ENCODE measurements at regions not wholly inside any gene's neighbourhood (a gene's known extent, or its start where the extent isn't known, plus 50 kb on each side); places are given as distances from the start of the nearest gene placed in this dataset.
"Not testable (repeated sequence)": the region's sequence is repeated elsewhere in the genome, so short reads cannot be mapped to it uniquely, and the experiment has no call there.

- H3K27me3 Mint-ChIP-seq, result peaks cover 10% of the 10 kb centered on the region
- no peaks in the 10 kb centered on the region for H3K4me1 Mint-ChIP-seq
- TF ChIP-seq CTCF (IDR thresholded peaks at IDR 0.05), result no peak
- H3K9me3 Mint-ChIP-seq, result peaks cover 3% of the 10 kb centered on the region
- H3K4me3 Mint-ChIP-seq, result no peak overlapping the region
- intact Hi-C loops (cut with micrococcal nuclease), result no loop called here
- CTCF ChIA-PET, result no interaction called here
- H3K36me3 Mint-ChIP-seq (ENCODE audit: low read depth), result no peaks in the 10 kb centered on the region
- H3K27ac Mint-ChIP-seq, result no peak overlapping the region
- POLR2A ChIA-PET, result no interaction called here
- ATAC-seq (ENCODE audit: low read depth) (no peak), DNase-seq (no peak)
Observed at GRCh38 chr4:169840554-169840953, 82.8 kb upstream of the HPF1 start.

- DNase-seq; H3K27me3 Mint-ChIP-seq; ATAC-seq (ENCODE audit: low read depth); H3K36me3 Mint-ChIP-seq (ENCODE audit: low read depth); CTCF ChIA-PET; H3K9me3 Mint-ChIP-seq; intact Hi-C loops (cut with micrococcal nuclease); H3K4me3 Mint-ChIP-seq; H3K27ac Mint-ChIP-seq; POLR2A ChIA-PET; H3K4me1 Mint-ChIP-seq: not testable (repeated sequence)
Observed at GRCh38 chr4:169828329-169828728, 70.6 kb upstream of the HPF1 start.

GRCh38 chr4:169826634-169827187 is 69.0 kb upstream of the HPF1 start:
- no peak overlapping the region for H3K27ac Mint-ChIP-seq
- no peaks in the 10 kb centered on the region for H3K36me3 Mint-ChIP-seq (ENCODE audit: low read depth)
- DNase-seq, result no peak
- no peak for TF ChIP-seq CTCF (IDR thresholded peaks at IDR 0.05)
- POLR2A ChIA-PET, result no interaction called here
- no peak for ATAC-seq (ENCODE audit: low read depth)
- H3K27me3 Mint-ChIP-seq, result peaks cover 8% of the 10 kb centered on the region
- no peaks in the 10 kb centered on the region for H3K4me1 Mint-ChIP-seq
- intact Hi-C loops (cut with micrococcal nuclease), result no loop called here
- no peak overlapping the region for H3K4me3 Mint-ChIP-seq
- CTCF ChIA-PET, result no interaction called here
- H3K9me3 Mint-ChIP-seq, result no peaks in the 10 kb centered on the region

- no peaks in the 10 kb centered on the region for H3K36me3 Mint-ChIP-seq (ENCODE audit: low read depth)
- intact Hi-C loops (cut with micrococcal nuclease), result no loop called here
- H3K4me3 Mint-ChIP-seq, result no peak overlapping the region
- H3K27me3 Mint-ChIP-seq, result peaks cover 8% of the 10 kb centered on the region
- H3K27ac Mint-ChIP-seq, result no peak overlapping the region
- ChIA-PET POLR2A (no interaction called here), CTCF (interaction anchor here (1.0 kb wide), 1 partner anchor 13 kb away, joined by 4 read pairs; no protein-coding TSS in a partner anchor)
- ATAC-seq (ENCODE audit: low read depth), result no peak
- no peaks in the 10 kb centered on the region for H3K9me3 Mint-ChIP-seq
- no peak for DNase-seq
- no peak for TF ChIP-seq CTCF (IDR thresholded peaks at IDR 0.05)
- peaks cover 3% of the 10 kb centered on the region for H3K4me1 Mint-ChIP-seq
Observed at GRCh38 chr4:169823685-169824084, 65.9 kb upstream of the HPF1 start.

GRCh38 chr4:169821402-169821801 is 63.7 kb upstream of the HPF1 start:
- Mint-ChIP-seq H3K4me1 (peaks cover 11% of the 10 kb centered on the region), H3K27me3 (peaks cover 4% of the 10 kb centered on the region), H3K4me3 (no peak overlapping the region), H3K27ac (no peak overlapping the region), H3K9me3 (no peaks in the 10 kb centered on the region), H3K36me3 (ENCODE audit: low read depth) (no peaks in the 10 kb centered on the region)
- ATAC-seq (ENCODE audit: low read depth), result no peak
- DNase-seq, result no peak
- intact Hi-C loops (cut with micrococcal nuclease), result no loop called here
- ChIA-PET POLR2A (no interaction called here), CTCF (interaction anchor here (1.4 kb wide), 1 partner anchor 11 kb away, joined by 3 read pairs; no protein-coding TSS in a partner anchor)
- no peak for TF ChIP-seq CTCF (IDR thresholded peaks at IDR 0.05)
